ENCODE measurements at regions not wholly inside any gene's neighbourhood (a gene's known extent, or its start where the extent isn't known, plus 50 kb on each side); places are given as distances from the start of the nearest gene placed in this dataset.

GRCh38 chr2:56476509-56477071, 292.8 kb downstream of the CCDC85A start:
- TF ChIP-seq RARB (CRISPR knock-in tag; IDR thresholded peaks at IDR 0.05) (no peak), TCF4 (CRISPR knock-in tag; IDR thresholded peaks at IDR 0.05; ENCODE audit: borderline replicate concordance) (no peak), ESRRG (CRISPR knock-in tag; IDR thresholded peaks at IDR 0.05) (no peak)

Measured in SK-N-SH treated with all-trans-retinoic acid at 6 μM for 48 hours (cell line).